Skeletal muscle tissue (tissue), 3 donors: ENCODE measurements at regions not wholly inside any gene's neighbourhood (a gene's known extent, or its start where the extent isn't known, plus 50 kb on each side); places are given as distances from the start of the nearest gene placed in this dataset.

Experiments
- H3K27ac ChIP-seq: one replicate; pipeline ENCODE4 v1.7.0; 2013; ENCODE audit warnings: mild to moderate bottlenecking, low read depth, low read length, inconsistent platforms
- H3K27me3 ChIP-seq, 3 donors: one replicate each; pipeline ENCODE4 v1.7.0; 2013; ENCODE audit warnings: low read length in 3 of 3; ENCODE audit not compliant: control insufficient read depth in 3 of 3, insufficient read depth in 3 of 3
- H3K36me3 ChIP-seq, 3 donors: one replicate each; pipeline ENCODE4 v1.7.0; 2013; ENCODE audit warnings: low read length in 3 of 3; ENCODE audit not compliant: control insufficient read depth in 3 of 3, insufficient read depth in 3 of 3
- H3K4me1 ChIP-seq, 3 donors: one replicate each; pipeline ENCODE4 v1.7.0; 2013; ENCODE audit warnings: low read length in 3 of 3, mild to moderate bottlenecking in 3 of 3; ENCODE audit not compliant: control insufficient read depth in 3 of 3, insufficient read depth in 3 of 3
- H3K4me3 ChIP-seq, 3 donors: one replicate each; pipeline ENCODE4 v1.7.0; 2013; ENCODE audit warnings: low read length in 3 of 3
- H3K9ac ChIP-seq, 3 donors: one replicate each; pipeline ENCODE4 v1.7.0; 2013; ENCODE audit warnings: low read length in 3 of 3, mild to moderate bottlenecking in 3 of 3, moderate library complexity in 2 of 3, low read depth in 1 of 3
- H3K9me3 ChIP-seq, 3 donors: one replicate each; pipeline ENCODE4 v1.7.0; 2013; ENCODE audit warnings: low read length in 3 of 3; ENCODE audit not compliant: control insufficient read depth in 3 of 3
- donor health status: Osteomylitis.

GRCh38 chr11:109933126-109933525 lies 160.1 kb upstream of the ZC3H12C start:
- Histone ChIP-seq H3K9ac (no peak overlapping the region), H3K27ac (no peak overlapping the region), H3K27me3 (no peaks in the 10 kb centered on the region), H3K4me3 (no peak overlapping the region), H3K36me3 (no peaks in the 10 kb centered on the region), H3K9me3 (no peaks in the 10 kb centered on the region), H3K4me1 (no peaks in the 10 kb centered on the region)

- H3K4me1 ChIP-seq: peaks cover 0 to 2% (median 2%) of the 10 kb centered on the region in 3 donors
- no peaks in the 10 kb centered on the region for H3K27me3 ChIP-seq
- H3K9ac ChIP-seq: no peak overlapping the region
- H3K27ac ChIP-seq: no peak overlapping the region
- H3K9me3 ChIP-seq: no peaks in the 10 kb centered on the region
- H3K36me3 ChIP-seq: no peaks in the 10 kb centered on the region
- no peak overlapping the region for H3K4me3 ChIP-seq
Observed at GRCh38 chr11:109934151-109934550, 159.0 kb upstream of the ZC3H12C start.

- H3K36me3 ChIP-seq: no peaks in the 10 kb centered on the region
- H3K4me1 ChIP-seq: peaks cover 0 to 2% (median 2%) of the 10 kb centered on the region in 3 donors
- H3K27ac ChIP-seq: no peak overlapping the region
- H3K9ac ChIP-seq: no peak overlapping the region
- H3K27me3 ChIP-seq: no peaks in the 10 kb centered on the region
- H3K4me3 ChIP-seq: no peak overlapping the region
- no peaks in the 10 kb centered on the region for H3K9me3 ChIP-seq
Observed at GRCh38 chr11:109936661-109937180, 156.5 kb upstream of the ZC3H12C start.

- H3K36me3 ChIP-seq: no peaks in the 10 kb centered on the region
- H3K9ac ChIP-seq: no peak overlapping the region
- H3K4me3 ChIP-seq: no peak overlapping the region
- no peaks in the 10 kb centered on the region for H3K9me3 ChIP-seq
- H3K4me1 ChIP-seq: peaks cover 0 to 2% (median 2%) of the 10 kb centered on the region in 3 donors
- H3K27ac ChIP-seq: no peak overlapping the region
- H3K27me3 ChIP-seq: no peaks in the 10 kb centered on the region
Observed at GRCh38 chr11:109937968-109938367, 155.2 kb upstream of the ZC3H12C start.

GRCh38 chr11:109939166-109939810 lies 153.9 kb upstream of the ZC3H12C start:
- Histone ChIP-seq H3K9ac (no peak overlapping the region), H3K4me3 (no peak overlapping the region), H3K9me3 (no peaks in the 10 kb centered on the region), H3K4me1 (peaks cover 0 to 2% (median 2%) of the 10 kb centered on the region in 3 donors), H3K27ac (no peak overlapping the region), H3K27me3 (no peaks in the 10 kb centered on the region), H3K36me3 (no peaks in the 10 kb centered on the region)

GRCh38 chr11:109940816-109941215 lies 152.4 kb upstream of the ZC3H12C start:
- no peak overlapping the region for H3K27ac ChIP-seq
- H3K9ac ChIP-seq: no peak overlapping the region
- no peak overlapping the region for H3K4me3 ChIP-seq
- H3K4me1 ChIP-seq: peaks cover 0 to 2% (median 2%) of the 10 kb centered on the region in 3 donors
- H3K27me3 ChIP-seq: no peaks in the 10 kb centered on the region
- H3K36me3 ChIP-seq: no peaks in the 10 kb centered on the region
- no peaks in the 10 kb centered on the region for H3K9me3 ChIP-seq

- Histone ChIP-seq H3K4me3 (peak overlapping the region; percentile 49 to 77 (median 60)), H3K36me3 (no peaks in the 10 kb centered on the region), H3K27ac (no peak overlapping the region), H3K27me3 (no peaks in the 10 kb centered on the region), H3K4me1 (no peaks in the 10 kb centered on the region), H3K9ac (peak overlapping the region; percentile 0 to 28 (median 12)), H3K9me3 (no peaks in the 10 kb centered on the region)
Observed at GRCh38 chr11:109945626-109946321, 147.4 kb upstream of the ZC3H12C start.

- H3K27ac ChIP-seq: peak overlapping the region; percentile 52
- peak overlapping the region; percentile 0 to 28 (median 12) for H3K9ac ChIP-seq
Observed at GRCh38 chr11:109946322-109946846, 146.8 kb upstream of the ZC3H12C start.

GRCh38 chr11:109954534-109954933 lies 138.7 kb upstream of the ZC3H12C start:
- Histone ChIP-seq H3K36me3 (no peaks in the 10 kb centered on the region), H3K4me3 (no peak overlapping the region), H3K9ac (no peak overlapping the region), H3K27ac (no peak overlapping the region), H3K4me1 (peaks cover 0 to 18% (median 13%) of the 10 kb centered on the region in 3 donors), H3K9me3 (no peaks in the 10 kb centered on the region), H3K27me3 (no peaks in the 10 kb centered on the region)

More at GRCh38 chr11:109946322-109946846, 146.8 kb upstream of the ZC3H12C start:
- no peaks in the 10 kb centered on the region for H3K27me3 ChIP-seq
- H3K9me3 ChIP-seq: no peaks in the 10 kb centered on the region
- no peaks in the 10 kb centered on the region for H3K36me3 ChIP-seq
- H3K4me1 ChIP-seq: no peaks in the 10 kb centered on the region
- H3K4me3 ChIP-seq: peak overlapping the region; percentile 49 to 77 (median 60)
